Amygdala (tissue), 56 donors: ENCODE measurements at regions not wholly inside any gene's neighbourhood (a gene's known extent, or its start where the extent isn't known, plus 50 kb on each side); places are given as distances from the start of the nearest gene placed in this dataset.

Experiments used
- DNase-seq, 56 donors: peaks; one replicate each; lab custom pipeline; 2025; lab: John Stamatoyannopoulos, UW

GRCh38 chr3:135895734-135896121, 69.8 kb upstream of the PPP2R3A start:
- DNase-seq = no peak

GRCh38 chr3:135896613-135897012, 68.9 kb upstream of the PPP2R3A start:
- no peak for DNase-seq

- no peak for DNase-seq
These were observed 67.8 kb upstream of the PPP2R3A start for GRCh38 chr3:135897715-135898114.

- no peak for DNase-seq
These were observed 66.8 kb upstream of the PPP2R3A start for GRCh38 chr3:135898774-135899173.

GRCh38 chr3:135905058-135905724, 60.3 kb upstream of the PPP2R3A start:
- DNase-seq = no peak

GRCh38 chr3:135907422-135908165, 57.9 kb upstream of the PPP2R3A start:
- no peak for DNase-seq

GRCh38 chr3:135908225-135908624, 57.3 kb upstream of the PPP2R3A start:
- DNase-seq = no peak

- no peak for DNase-seq
These were observed 56.8 kb upstream of the PPP2R3A start for GRCh38 chr3:135908737-135909136.

GRCh38 chr3:135911110-135911509, 54.4 kb upstream of the PPP2R3A start:
- DNase-seq = no peak

GRCh38 chr3:135915206-135915605, 50.3 kb upstream of the PPP2R3A start:
- DNase-seq = no peak
